ENCODE measurements at regions not wholly inside any gene's neighbourhood (a gene's known extent, or its start where the extent isn't known, plus 50 kb on each side); places are given as distances from the start of the nearest gene placed in this dataset.
"Not testable (repeated sequence)": the region's sequence is repeated elsewhere in the genome, so short reads cannot be mapped to it uniquely, and the experiment has no call there.

DNA sequence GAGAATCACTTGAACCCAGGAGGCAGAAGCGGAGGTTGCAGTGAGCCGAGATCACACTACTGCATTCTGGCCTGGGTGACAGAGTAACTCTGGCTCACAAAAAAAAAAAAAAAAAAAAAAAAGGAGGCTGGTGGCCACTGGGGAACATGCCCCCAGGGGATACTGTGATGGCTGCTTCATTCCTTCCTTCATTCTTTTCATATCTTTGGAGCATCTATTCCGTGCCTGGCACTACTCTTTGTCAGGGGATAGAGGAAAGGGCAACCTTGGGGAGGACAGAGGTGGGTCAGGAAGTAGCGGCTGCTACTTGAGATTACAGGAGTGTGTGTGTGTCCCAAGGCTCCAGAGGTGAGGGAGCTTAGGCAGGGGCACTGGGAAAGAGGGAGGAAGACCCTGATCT lies 236.4 kb upstream of the NUPR2 start:
- H3K4me3 ChIP-seq (replicated peaks; ENCODE audit: low read depth, low read length); DNase-seq (ENCODE audit: low read depth): not testable (repeated sequence)

DNA sequence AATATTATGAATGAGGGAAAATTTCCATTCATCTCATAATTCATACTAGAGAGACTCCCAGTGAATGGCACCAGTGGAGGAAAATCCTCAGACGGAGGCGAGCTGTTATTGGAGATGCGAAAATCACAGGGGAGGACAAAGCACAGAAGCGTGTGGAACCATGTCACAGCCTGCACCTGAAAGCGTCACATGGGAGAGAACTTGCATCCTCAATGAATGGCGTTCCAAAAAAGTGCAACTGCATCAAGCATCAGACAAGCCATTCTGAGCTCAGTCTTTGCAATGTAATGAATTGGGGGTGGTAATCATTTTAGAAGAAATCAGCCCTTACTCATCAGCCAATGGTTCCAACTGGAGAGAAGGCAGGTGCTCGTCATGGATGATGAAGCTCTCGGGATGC lies 235.0 kb upstream of the NUPR2 start:
- H3K4me3 ChIP-seq (replicated peaks; ENCODE audit: low read depth, low read length); DNase-seq (ENCODE audit: low read depth): not testable (repeated sequence)

DNA sequence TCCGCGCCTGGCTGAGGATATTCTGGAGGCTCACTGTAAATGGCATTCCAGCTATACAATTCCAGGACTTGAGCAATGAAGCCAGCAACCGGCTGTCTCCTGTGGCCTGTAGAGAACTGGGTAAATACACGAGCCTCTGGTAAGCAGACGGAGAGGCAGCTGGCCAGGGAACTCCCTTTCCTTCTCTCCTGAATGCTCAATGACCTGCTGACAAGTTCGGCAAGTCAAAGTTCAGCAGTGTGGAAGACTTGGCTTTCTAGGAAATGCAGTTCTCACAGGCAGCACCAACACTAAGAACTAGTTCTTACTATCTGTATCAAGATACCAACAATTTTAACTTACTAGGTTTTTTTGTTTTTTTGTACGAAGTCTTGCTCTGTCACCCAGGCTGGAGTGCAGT lies 232.1 kb upstream of the NUPR2 start:
- not testable (repeated sequence) for DNase-seq (ENCODE audit: low read depth); H3K4me3 ChIP-seq (replicated peaks; ENCODE audit: low read depth, low read length)

GRCh38 chr7:56328327-56328726 lies 212.1 kb upstream of the NUPR2 start:
- not testable (repeated sequence) for H3K4me3 ChIP-seq (replicated peaks; ENCODE audit: low read depth, low read length)
- DNase-seq (ENCODE audit: low read depth), result peak; percentile 29

DNA sequence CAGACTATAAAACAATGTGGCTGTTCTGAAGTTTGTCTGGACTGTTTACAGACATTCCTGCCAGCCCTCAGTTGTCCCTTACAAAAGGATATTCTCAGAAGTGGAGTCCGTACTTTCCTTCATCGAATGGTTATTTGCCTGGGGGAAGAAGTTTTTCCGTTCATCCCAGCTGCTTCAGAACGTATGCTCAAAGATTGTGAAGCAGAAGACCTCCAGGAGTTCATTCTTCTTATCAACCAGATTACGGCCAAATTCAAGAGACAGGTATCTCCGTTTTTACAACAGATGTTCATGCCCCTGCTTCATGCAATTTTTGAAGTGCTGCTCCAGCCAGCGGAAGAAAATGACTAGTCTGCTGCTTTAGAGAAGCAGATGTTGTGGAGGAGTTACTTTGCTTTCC lies 174.3 kb upstream of the NUPR2 start:
- no peak for TF ChIP-seq CTCF (IDR thresholded peaks at IDR 0.05; ENCODE audit: low read length, missing control alignments)
- no peak for DNase-seq (ENCODE audit: low read depth)
- no peak overlapping the region for H3K4me3 ChIP-seq (replicated peaks; ENCODE audit: low read depth, low read length)

GRCh38 chr7:56287429-56288138 lies 171.4 kb upstream of the NUPR2 start:
- DNase-seq (ENCODE audit: low read depth), result no peak
- no peak overlapping the region for H3K4me3 ChIP-seq (replicated peaks; ENCODE audit: low read depth, low read length)
- TF ChIP-seq CTCF (IDR thresholded peaks at IDR 0.05; ENCODE audit: low read length, missing control alignments), result no peak

- no peak overlapping the region for H3K4me3 ChIP-seq (replicated peaks; ENCODE audit: low read depth, low read length)
- DNase-seq (ENCODE audit: low read depth), result no peak
- no peak for TF ChIP-seq CTCF (IDR thresholded peaks at IDR 0.05; ENCODE audit: low read length, missing control alignments)
These were observed 139.9 kb upstream of the NUPR2 start for GRCh38 chr7:56256108-56256507.

GRCh38 chr7:56250135-56250534 lies 133.9 kb upstream of the NUPR2 start:
- no peak for DNase-seq (ENCODE audit: low read depth)
- no peak overlapping the region for H3K4me3 ChIP-seq (replicated peaks; ENCODE audit: low read depth, low read length)
- no peak for TF ChIP-seq CTCF (IDR thresholded peaks at IDR 0.05; ENCODE audit: low read length, missing control alignments)

- H3K4me3 ChIP-seq (replicated peaks; ENCODE audit: low read depth, low read length), result no peak overlapping the region
- no peak for TF ChIP-seq CTCF (IDR thresholded peaks at IDR 0.05; ENCODE audit: low read length, missing control alignments)
- no peak for DNase-seq (ENCODE audit: low read depth)
These were observed 113.4 kb upstream of the NUPR2 start for GRCh38 chr7:56229631-56230030.
